Medulla oblongata (tissue), 1 donor: ENCODE measurements at regions not wholly inside any gene's neighbourhood (a gene's known extent, or its start where the extent isn't known, plus 50 kb on each side); places are given as distances from the start of the nearest gene placed in this dataset.

Source experiments
- DNase-seq: peaks from one replicate; pipeline ENCODE4 v3.0.0-alpha.2; 2015; ENCODE audit errors: extremely low spot score

DNA sequence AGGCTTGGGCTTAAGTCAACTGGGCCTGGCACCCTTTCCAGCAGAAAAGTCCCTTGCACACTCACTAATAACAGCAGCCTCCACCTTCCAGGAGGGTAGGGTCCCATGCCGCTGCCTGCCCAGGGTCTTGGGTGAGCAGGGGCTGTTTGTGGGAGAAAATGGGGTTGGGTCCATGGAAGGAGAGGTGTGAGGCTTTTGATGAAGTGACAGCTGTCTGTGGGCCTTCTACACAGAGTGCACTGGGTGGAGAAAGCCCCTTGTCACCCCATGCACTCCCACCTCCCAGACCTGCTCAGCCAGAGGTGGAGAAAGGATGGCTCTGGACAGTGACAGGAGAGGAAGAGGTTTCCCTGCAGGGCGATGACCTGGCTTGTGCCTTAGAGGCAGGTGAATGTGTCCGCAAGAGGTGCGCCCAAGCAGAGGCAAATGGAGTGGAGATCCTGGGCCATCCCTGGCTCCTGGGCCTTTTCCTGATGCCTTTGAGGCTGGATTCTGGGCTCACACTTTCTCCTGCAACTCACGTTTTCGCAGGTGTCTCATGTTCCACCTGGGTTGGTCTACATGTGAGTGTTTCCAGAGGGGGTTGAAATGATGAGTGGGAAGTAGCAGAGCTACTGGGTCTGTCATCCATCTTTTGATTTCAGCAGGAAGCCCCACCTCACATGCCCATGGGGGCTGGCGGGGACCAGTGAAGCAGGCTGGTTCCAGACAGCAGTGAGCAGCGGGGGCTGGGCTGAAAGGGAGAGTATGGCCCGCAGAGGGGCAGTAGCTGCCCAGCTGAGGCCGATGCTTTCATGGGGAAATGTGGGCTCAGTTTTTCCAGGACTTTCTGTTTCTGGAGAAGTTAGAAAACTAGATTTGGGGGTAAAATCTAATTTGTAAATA, 85.2 kb upstream of the PRR23E start:
- no peak for DNase-seq

DNA sequence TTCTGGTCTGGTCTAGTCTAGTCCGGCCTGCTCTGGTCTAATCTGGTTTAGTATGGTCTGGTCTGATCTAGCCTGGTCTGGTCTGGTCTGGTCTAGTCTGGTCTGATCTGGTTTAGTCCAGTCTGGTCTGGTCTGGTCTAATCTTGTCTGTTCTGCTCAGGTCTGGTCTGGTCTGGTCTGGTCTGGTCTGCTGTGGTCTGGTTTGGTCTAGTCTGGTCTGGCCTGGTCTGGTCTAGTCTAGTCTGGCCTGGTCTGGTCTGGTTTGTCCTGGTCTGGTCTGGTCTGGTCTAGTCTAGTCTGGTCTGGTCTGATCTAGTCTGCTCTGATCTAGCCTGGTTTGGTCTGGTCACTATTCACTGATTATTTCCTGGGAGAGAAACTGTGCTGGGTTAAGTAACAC, 84.1 kb upstream of the PRR23E start:
- DNase-seq: no peak

DNA sequence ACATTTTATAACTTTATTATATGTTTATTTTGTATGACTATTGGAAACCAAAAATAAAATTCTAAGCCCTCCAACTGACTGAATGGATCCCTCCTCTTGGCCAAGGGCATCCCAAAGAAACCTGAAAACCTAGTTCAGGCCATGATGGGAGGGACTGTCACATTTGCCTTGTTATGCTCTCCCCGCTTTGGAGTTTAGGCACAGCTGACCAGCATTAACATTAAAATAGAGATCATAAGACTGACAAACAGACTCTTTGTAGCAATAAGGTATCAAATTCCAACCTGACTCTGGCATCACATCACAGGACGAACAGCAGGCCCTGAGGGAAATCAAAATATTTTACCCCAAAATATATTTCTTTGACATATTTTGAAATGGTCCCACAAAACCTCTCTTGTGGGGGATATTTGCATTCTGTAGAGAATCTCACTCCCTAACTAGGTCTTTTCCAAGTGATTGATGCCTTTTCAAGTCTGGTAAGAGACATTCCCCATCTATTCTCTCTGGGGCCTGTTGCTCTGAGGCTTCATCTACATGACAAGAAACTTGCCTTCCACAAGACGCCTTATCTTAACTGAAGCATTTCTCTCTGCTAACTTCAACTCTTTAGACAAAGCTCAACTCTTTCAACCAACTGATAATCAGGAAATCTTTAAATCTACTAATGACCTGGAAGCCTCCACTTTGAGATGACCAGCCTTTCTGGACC, 81.8 kb upstream of the PRR23E start:
- DNase-seq: no peak

DNA sequence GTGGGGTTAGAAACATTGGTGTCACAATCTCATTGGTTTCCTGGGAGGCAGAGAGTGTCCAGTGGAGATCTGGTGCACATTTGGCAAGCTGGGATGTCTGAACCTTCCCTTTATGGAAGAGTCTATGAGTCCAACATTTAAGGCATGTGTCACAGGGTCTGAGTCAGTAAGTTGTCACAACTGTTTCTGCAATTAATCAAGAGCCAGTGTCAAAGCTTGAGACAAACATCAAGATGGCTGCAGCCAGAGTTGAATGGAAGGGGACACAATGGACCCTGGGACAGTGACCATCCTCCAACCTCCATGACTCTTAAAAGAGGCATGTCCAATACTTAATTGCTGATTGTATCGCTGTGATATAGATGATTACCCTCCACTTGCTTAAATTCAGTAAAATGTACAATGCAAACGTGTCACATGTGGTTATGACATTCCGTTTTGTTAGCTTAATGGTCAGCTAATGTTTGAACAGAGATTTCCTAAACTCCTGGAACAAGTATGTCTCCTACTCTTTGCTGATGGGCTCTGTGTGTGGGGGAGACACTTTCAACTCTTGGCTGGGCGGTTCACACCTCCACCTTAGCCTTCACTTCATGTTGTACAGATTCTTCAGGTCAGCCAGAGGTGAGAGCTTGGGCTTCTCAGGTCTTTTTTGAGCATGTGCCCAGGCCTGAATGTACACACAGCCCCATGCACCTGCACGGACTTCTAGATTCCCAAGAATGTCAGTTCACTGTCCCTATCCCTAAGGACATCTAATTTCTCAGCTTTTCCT, 79.9 kb upstream of the PRR23E start:
- no peak for DNase-seq

DNA sequence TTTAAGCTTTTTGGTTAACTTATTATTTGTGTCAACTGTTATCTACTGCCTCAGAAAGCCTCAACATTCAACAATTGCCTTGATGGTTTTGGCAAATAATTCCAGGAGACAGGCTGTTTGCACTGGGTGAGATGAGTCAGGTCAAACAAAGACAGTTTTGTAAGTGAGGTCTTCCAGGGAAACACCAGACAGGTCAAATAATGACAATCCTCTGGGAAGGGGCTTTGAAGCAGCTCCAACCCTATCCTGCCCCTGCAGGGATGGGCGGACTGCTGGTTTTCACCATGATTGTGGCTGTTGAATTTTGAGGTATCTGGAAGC, 79.4 kb upstream of the PRR23E start:
- DNase-seq: no peak

DNA sequence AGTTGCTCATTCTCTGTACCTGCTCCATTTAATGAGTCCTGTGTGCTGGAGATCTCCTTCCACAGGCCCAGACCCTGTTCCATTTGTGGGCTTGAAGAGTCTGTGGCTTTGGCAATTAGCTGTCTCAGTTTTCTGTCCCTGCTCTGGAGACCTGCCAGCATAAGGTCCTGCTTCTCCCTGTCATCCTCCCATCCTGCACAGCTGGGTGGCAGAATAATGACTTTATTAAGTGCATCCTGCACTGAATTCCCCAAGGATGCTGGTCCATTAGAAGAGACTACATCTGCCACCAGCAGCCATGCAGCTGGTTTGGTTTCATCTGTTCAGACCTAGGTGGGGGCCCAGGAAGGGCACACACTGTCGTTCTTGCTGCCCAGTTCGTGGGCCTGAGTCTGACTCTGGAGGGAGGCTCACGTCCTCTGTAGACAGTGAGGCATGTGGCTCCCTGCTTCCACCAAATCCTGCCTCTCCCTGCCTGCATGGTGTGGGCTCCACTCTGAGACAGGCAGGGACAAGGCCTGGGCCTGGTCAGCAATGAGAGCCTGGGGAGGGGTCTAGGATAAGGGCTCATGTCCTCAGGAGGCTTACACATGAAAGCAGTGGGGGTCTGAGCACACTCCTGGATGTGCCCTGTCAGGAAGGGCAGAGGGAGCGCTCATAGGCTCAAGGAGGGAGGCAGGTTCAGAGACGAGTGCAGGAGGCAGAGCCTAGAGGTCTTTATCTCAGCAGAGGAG, 78.4 kb upstream of the PRR23E start:
- no peak for DNase-seq

DNA sequence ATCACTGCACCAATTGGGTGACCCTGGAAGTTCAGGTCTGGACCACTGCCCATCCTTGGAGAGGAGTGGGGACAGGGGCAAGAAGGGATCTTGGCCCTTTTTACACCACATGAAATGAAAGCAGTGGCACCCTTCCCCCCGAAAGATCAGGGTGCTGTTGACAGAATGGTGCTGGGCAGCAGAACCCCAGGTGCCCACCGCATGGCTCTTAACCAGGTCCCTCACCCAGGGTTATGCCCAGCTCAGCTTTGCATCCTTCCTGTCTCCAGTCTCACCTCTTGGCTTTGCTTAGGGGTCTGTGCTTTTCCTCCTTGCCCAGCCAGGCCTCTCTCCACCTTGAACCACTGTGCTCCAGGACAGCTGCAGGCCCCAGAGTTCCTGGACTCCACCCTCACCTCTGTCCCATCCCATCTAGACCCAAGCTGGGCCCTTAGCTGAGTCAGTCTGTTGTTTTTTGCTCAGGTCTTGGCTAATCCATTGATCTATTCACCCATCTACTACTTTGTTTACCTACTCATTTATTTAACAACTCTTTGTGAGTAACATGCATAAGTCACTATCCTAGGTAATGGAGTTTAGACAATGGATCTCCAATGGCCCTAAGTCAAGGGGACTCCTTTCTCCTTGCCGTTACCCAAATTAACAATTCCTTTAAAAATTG, 77.1 kb upstream of the PRR23E start:
- DNase-seq: no peak

DNA sequence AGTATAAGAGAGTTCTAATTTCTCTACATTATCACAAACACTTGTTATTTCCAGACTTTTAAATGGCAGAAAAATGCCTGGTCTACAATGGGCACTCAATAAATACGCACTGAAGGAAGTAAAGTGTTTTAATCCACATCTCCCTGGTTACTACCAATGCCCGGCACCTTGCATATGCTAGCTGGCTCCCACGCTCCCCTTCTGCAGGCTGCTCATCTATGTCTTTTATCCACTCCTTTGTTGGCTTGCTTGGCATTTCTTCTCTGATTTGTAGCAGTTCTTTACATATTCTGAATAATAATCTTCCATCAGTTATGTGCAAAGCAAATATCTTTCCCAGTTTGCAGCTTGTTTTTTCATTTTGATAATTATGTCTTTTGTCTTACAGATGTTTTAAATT, 74.6 kb upstream of the PRR23E start:
- DNase-seq: no peak

DNA sequence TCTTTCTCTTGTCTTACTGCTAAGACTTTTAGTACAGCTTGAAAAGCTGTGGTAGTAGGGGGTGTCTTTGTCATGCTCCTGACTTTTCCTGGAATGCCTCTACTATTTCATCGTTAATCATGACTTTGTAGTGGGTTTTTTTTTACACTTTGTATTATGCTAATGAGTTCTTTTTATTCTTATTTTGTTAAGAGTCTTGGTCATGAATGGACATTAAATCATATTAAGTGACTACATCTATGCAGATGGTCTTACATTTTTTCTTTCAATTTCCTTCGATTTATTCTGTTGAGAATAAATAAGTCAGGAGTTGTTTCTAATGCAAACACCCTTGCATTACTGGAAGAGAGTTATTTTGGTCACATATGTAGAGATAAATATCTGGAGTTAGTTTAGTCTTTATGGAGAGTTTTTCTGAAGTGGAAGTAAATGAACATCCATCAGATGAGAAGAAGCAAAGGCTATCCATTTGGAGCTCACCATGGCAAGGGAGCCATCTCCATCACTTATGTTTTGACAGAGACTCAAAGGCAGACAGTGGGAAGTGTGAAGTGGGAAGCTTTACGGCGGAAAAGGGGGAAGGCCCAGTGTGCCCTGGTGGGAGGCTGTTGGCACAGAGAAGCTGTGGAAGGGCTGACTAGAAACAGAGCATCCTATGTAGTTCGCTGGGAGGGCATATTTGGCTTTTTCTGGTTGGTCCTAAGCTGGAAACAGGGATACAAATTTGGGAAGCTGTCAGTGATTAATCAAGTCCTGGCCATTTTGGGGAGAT, 73.1 kb upstream of the PRR23E start:
- no peak for DNase-seq

DNA sequence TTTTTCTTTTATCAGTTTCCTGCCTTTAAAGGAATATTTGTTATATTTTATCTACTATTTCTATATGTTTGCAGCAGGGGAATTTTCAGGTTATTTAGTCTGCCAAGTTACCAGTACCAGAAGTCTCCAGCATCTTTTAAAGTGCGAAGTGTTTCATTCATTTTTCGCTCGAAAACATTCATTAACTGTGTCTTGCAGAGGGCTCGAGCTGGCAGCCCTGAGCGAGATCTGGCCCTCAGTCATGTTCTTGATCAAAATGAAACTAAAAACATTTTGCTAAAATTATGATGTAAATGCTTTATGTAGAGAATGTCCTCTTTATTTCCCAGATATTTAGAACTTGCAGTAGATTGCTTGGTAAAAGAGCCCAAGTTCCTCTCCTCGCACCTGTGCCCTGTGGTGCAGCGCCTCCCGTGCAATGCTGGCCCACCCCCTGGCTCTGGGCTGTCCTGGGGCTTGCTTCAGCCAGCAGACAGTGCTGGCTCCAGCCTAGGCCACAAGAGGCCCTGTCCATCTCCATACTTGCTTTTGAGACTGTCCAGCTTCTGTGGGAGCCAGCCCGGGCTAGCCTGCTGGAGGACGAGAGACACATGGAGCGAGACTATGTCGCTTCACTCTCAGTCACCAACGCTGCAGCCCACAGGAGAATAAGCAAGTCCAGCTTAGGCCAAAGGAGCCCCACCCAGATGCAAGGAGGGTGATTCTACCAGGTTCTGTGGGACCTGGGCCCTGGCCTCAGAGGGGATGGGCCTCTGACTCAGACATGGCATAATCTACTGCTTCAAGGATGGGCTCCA, 71.9 kb upstream of the PRR23E start:
- DNase-seq: no peak

DNA sequence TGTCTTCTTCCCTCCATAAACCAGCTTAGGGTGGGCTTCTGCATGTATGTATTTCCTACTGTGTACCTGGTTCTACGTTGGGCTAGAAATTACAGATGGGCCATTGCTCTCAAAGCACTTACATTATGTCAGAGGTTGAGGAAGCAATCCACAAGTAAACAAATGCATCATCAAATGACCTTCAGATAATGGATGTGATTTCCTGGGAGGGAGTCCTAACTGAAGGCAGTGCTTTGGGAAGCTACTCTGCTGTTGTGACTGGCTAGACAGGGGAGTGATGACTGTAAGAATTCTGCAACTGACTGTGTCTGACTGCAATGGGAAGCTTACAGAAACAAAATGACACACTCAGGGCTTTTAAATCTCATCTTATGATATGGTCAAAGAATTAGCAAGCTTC, 71.0 kb upstream of the PRR23E start:
- DNase-seq: no peak

DNA sequence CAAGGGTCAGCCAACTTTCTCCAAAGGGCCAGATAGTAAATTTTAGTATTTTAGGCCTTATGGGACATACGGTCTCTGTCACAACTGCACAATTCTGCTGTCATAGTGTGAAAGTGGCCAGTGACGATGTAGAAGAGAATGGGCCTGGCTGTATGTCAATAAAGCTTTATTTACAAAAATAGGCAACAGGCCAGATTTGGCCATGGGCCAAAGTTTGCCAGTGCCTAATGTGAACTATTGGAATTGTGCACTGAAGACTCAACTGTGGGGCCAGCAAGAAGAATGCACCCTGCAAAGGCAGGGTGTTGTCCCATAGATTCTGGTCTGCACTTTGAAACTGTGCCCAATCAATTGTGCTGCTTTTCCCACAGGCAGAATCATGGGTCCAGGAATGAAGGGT, 69.4 kb upstream of the PRR23E start:
- DNase-seq: no peak

DNA sequence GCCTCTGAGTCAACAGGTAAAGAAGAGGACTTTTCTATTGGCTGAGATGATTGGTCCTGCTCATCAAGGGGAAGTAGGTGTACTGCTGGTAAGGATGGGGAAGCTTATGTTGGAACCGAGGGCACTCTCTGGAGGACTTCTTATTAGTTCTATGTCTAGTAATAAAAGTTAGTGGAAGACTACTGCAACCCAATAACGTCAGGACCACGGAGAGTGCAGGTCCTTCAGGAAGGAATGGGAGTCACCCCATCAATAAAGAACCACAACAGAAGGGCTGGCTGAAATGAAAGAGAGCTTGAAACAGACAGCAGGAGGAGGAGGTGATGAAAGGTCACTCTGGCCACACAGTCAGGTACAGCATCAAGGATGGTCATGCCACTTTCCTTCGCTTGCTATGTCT, 68.8 kb upstream of the PRR23E start:
- no peak for DNase-seq

DNA sequence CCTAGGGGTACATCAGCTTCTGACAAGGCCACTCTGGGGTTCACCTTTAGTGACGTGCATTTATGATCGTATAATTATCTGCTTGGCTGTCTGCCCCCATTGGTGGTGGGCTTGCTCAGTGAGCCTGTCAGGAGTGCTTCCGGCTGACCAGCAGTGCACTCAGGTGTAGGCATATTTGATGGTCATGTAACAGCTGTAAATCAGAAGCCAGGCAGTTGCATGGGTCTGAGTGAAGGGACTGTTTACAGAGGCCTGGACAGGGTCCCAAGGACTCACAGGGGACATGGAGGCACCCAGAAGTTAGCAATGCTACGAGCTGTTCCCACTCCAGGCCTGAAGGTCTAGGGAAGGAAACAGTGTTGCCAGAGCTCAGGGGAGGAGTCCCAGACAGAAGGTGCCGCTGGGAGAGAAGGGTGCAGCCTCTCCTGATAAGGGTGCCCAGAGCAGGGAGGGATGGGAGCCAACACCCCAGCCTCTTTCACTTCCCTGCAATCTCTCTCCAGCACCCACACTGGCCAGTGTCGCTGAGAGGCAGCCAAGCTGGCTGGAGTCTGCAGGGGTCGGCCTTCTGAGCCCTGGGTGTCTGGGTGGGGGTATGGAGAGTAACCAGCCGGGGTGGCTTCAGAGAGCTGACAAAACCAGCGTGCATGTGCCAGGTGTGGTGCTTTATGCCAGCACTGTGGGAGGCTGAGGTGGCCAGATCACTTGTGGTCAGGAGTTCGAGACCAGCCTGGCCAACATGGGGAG, 61.3 kb upstream of the PRR23E start:
- DNase-seq: no peak

DNA sequence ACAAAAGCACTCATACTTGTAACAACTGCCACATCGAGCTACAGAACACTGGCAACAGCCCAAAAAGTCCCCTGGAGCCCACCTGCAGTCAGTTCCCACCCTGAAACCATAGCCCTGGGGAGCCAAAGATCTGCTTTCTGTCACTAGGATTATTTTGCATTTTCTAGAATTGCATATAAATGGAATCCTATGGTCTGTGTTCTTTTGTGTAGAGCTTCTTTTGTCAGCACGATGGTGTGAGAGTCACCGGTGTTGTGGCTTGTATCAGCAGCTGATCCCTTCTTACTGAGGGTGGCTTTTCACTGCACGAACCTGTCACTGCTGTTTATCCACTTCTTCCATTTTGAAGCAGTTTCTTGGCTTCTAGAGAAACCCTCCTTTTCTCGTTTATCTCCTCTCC, 60.1 kb upstream of the PRR23E start:
- DNase-seq: no peak

DNA sequence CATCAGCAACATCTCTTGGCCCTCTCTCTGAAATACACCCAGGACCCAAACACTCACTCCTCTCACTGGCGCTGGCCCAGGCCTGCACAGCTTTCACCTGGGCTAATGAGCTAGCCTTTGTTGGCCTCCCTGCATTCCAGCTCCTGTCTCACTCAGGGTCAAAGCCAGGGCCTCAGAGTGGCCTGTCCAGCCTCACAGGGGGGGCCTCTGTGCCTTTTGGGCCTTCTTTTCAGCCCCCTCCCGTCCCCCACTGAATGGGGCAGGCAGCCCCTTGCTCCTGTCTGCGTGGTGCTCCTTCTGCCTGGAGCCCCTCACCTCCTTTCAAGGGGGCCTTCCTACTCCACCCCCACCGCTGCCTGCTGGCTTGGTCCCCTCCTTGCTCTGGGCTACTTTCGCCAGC, 59.0 kb upstream of the PRR23E start:
- DNase-seq: no peak

DNA sequence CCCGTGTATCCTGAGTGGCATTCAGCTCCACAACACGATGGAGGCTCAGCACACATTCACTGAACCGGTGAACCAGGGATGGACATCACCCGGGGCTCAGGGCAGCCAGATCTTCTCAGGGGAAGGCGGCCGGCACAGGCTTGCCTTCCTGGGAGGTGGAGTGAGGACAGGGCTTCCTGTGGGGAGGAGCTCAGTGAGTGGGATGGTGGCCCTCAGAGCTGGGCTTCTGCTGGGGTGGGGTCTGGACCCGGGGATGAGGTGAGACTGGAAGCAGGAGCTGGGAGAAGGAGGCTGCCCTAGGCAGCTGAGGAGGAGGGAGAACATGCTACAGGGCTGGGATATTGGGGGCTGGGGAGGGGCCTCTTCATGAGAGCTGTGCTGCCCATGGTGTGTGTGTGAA, 58.5 kb upstream of the PRR23E start:
- DNase-seq: no peak

DNA sequence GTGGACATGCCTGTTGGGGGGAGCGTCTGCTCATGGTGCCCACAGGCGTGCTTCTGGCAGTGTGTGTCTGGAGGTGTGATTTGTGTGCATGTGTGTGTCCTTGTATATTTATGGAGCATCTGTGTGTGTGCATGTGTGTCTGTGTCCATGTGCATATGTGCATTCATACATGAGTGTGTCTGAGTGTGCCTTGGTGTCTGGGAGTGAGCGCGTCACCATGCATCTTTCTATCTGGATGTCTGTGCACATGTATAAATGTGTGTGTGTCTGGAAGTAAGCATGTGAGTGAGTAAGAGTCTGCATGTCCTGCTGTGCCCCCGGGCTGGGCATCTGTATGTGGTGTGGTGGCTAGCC, 58.1 kb upstream of the PRR23E start:
- no peak for DNase-seq
